EL (cell line): ENCODE measurements at regions not wholly inside any gene's neighbourhood (a gene's known extent, or its start where the extent isn't known, plus 50 kb on each side); places are given as distances from the start of the nearest gene placed in this dataset.
"Not testable (repeated sequence)": the region's sequence is repeated elsewhere in the genome, so short reads cannot be mapped to it uniquely, and the experiment has no call there.

Experiments used
- DNase-seq: peaks from one replicate; pipeline ENCODE4 v3.0.0-alpha.2; 2016

DNA sequence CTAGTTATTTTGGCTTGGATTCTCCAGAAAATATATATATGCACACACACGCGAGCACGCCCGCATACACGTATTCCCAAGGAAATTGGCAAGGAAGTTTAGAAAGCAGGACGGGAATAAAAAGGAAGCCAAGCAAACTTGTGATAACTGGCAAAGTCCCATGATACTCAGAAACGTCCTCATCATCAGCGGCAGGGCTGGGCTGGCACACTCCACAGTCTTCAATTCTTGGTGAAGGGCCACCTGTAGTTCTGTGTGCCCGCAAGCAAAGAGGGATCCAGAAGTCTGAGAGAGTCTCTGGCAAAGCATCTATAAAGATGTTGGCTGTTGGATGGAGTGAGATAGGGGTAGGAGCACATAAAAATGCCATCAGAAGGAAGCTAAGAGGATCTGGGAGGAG lies 289.3 kb upstream of the CTNND2 start:
- no peak for DNase-seq

- DNase-seq: no peak
These were observed 278.8 kb upstream of the CTNND2 start for GRCh38 chr5:12183003-12183402.

GRCh38 chr5:12177851-12178250 lies 273.6 kb upstream of the CTNND2 start:
- no peak for DNase-seq

GRCh38 chr5:12177225-12177624 lies 273.0 kb upstream of the CTNND2 start:
- no peak for DNase-seq

GRCh38 chr5:12175914-12176585 lies 271.8 kb upstream of the CTNND2 start:
- DNase-seq: no peak

GRCh38 chr5:12174734-12175133 lies 270.5 kb upstream of the CTNND2 start:
- DNase-seq: no peak

DNA sequence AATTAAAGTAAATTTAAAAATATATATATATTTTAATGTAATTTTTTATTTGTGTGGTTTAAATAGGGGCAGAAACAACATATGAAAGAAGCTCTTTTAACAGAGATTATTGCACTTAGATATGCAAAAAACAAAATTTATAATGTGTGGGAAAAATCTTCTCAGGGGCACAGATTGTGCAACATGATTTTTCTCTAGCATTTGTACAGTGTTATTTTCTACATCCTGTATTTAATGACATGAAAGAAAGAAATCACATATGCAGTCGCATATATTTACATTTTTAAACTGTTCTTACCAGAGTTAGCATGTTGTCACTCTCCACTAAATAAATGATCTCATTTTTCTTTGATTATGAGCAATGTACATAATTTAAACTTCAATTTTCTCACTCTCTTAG lies 265.3 kb upstream of the CTNND2 start:
- no peak for DNase-seq

GRCh38 chr5:12162863-12163262 lies 258.6 kb upstream of the CTNND2 start:
- no peak for DNase-seq

DNA sequence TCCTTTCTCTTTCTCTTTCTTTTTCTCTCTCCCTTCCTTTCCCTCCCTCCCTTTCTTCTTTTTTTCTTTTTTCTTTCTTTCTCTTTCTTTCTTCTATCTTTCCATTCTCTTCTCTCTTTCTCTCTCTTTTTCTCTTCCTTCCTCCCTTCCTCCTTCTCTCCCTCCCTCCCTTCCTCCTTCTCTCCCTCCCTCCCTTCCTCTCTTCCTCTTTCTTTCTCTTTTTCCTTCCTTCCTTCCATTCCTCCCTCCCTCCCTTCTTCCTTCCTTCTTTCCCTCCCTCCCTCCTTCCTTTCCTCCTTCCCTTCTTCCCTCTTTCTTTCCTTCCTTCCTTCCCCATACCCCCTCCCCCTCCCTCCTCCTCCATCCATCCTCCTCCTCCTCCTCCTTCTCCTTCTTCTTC lies 243.3 kb upstream of the CTNND2 start:
- no peak for DNase-seq

- DNase-seq: no peak
These were observed 237.2 kb upstream of the CTNND2 start for GRCh38 chr5:12141496-12141895.

- no peak for DNase-seq
These were observed 229.3 kb upstream of the CTNND2 start for GRCh38 chr5:12133520-12133919.

- not testable (repeated sequence) for DNase-seq
These were observed 226.8 kb upstream of the CTNND2 start for GRCh38 chr5:12131020-12131419.

DNA sequence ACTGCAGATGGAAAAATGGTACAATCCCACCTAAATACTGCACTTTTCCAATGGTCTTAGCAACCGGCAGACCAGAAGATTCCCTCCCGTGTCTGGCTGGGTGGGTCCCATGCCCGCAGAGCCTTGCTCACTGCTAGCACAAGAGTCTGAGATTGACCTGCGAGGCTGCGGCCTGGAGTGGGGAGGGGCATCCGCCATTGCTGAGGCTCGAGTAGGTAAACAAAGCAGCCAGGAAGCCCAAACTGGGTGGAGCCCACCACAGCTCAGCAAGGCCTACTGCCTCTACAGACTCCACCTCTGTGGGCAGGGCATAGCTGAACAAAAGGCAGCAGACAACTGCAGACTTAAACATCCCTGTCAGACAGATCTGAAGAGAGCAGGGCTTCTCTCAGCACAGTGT lies 221.6 kb upstream of the CTNND2 start:
- DNase-seq: no peak

GRCh38 chr5:12119657-12120056 lies 215.4 kb upstream of the CTNND2 start:
- DNase-seq: no peak

- DNase-seq: no peak
These were observed 209.8 kb upstream of the CTNND2 start for GRCh38 chr5:12114075-12114474.

- no peak for DNase-seq
These were observed 208.8 kb upstream of the CTNND2 start for GRCh38 chr5:12113062-12113461.

DNA sequence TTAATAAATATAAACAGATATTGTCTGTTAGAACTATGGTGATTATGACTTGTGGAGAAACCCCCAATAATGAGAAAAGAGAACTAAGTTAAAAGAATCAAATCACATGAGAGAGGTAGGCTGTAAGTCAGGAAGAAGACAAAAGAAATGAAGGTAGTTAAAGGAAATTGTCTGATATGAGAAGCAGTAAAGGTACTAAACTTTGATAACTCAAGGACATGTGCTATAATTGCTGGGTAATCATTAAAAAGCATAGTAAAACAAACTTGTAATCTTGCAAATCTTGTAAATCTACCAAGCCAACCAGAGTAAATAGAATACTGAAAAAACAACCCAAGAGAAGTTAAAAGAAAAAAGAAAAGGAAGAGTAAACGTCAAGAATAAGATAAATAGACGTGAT lies 207.0 kb upstream of the CTNND2 start:
- no peak for DNase-seq

DNA sequence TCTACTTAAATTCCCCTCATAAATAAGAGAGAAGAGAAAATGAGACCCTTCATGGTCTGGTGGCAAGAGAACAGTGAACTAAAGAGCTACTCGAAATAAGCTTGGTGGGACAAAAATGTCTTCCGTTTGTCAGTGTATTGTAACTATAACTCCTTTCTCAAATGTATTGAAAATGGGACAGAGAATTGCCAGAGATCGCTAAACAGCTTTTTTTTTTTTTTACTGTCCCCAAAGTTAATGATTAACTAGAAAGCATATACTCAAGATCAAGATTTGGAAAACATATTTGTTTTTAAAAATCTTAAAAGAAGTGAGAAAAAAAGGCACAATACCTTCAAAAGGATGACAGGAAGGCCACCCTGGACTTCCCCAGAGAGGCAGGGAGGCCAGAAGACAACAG lies 206.4 kb upstream of the CTNND2 start:
- DNase-seq: no peak

GRCh38 chr5:12109075-12109688 lies 204.9 kb upstream of the CTNND2 start:
- DNase-seq: no peak

DNA sequence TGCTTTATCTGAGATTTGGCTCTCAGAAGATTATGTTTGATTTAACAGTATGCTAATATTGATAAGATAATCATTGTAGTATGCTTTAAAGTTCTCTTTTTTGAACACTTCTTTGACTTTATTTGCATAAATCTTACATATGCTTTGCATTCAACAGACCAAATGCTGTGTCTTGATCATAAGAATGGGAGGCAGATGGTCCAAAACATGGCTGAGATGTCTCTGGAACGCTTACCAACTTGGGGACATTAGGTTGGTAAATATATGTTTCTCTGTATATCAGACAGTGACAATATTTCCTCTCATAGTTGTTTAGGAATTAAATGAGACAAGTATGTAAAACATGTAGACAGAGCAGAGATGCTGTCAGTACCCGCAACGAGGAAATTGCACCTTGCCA lies 197.9 kb upstream of the CTNND2 start:
- no peak for DNase-seq

DNA sequence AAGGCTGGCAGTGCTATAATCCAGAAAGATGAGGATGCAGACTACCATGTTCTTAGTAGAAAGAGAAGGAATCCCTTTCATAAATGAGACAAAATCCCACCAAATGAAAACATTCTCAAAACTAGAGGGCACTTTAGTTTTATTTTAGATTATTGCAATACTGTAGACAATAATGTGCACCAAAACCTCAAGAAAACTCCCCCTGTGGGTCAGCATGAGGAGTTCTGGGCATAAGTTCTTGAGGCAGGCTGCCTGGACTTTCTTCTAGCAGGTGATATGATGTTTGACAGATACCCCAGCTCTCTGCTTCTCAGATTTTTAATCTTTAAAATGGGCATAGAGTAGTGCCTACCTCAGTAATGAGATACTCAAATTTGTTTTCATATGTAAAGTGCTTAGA lies 196.3 kb upstream of the CTNND2 start:
- no peak for DNase-seq

GRCh38 chr5:12099296-12099695 lies 195.1 kb upstream of the CTNND2 start:
- DNase-seq: no peak

- no peak for DNase-seq
These were observed 191.6 kb upstream of the CTNND2 start for GRCh38 chr5:12095808-12096281.

DNA sequence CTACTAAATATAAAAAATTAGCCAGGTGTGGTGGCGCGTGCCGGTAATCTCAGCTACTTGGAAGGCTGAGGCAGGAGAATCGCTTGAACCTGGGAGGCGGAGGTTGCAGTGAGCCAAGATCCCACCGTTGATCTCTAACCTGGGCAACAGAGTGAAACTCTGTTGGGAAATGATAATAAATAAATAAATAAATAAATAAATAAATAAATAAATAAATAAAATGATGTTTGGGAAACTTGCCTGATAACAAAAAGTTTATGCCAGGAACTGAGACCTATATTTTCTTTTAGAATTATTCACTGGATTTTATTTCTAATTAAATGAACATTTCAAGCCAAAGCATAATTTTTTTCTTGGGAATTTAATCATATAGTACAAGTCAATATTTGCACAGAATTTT lies 189.3 kb upstream of the CTNND2 start:
- DNase-seq: no peak

DNA sequence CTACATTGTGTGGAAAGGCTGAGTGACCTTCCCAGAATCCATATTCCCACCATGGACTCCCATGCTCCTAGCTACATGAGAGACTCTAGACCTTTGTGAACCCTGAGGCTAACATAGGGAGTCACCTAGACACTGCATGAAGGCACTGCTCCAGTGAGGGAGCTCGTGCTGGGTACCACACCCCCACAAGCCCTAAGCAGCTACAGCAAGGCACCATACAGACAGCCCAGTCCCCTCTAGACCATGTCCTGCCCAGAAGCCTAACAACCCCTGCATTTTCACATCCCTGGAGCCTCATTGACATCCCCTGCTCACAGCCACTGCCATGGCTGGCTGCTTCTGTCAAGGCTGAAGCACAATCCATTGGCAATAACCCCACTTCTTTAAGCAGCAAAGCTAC lies 176.5 kb upstream of the CTNND2 start:
- DNase-seq: no peak
